HEK293T (cell line): ENCODE measurements at regions not wholly inside any gene's neighbourhood (a gene's known extent, or its start where the extent isn't known, plus 50 kb on each side); places are given as distances from the start of the nearest gene placed in this dataset.
"Not testable (repeated sequence)": the region's sequence is repeated elsewhere in the genome, so short reads cannot be mapped to it uniquely, and the experiment has no call there.

Experiments
- CTCF ChIA-PET: fragments of 350-600 bp; formaldehyde crosslinking; extraction: SDS; loops from one replicate; lab custom pipeline; 2021; ENCODE audit warnings: antibody characterized with exemption, inconsistent platforms; lab: Yijun Ruan, JAX
- POLR2A ChIA-PET: fragments of 350-600 bp; formaldehyde crosslinking; extraction: SDS; loops from one replicate; lab custom pipeline; 2020; ENCODE audit warnings: antibody characterized with exemption, inconsistent platforms; lab: Yijun Ruan, JAX
- DNase-seq: peaks from one replicate; pipeline ENCODE4 v3.0.0; 2012; ENCODE audit warnings: mixed read lengths; ENCODE audit errors: extremely low spot score
- ARNT ChIP-seq: fragments of 450-650 bp; IDR thresholded peaks from 2 replicates; pipeline ENCODE4 v1.6.1; 2017; ENCODE audit warnings: mild to moderate bottlenecking
- BHLHE40 ChIP-seq: fragments of 450-650 bp; IDR thresholded peaks from 2 replicates; pipeline ENCODE4 v1.6.1; 2016; ENCODE audit warnings: mild to moderate bottlenecking, moderate library complexity, borderline replicate concordance
- CTBP1 ChIP-seq: fragments of 450-650 bp; IDR thresholded peaks from 2 replicates; pipeline ENCODE4 v1.6.1; 2016; ENCODE audit warnings: borderline replicate concordance
- ELF4 ChIP-seq: fragments of 450-650 bp; IDR thresholded peaks from 2 replicates; pipeline ENCODE4 v1.6.1; 2017; ENCODE audit warnings: antibody characterized with exemption
- FOXA1 ChIP-seq: fragments of 450-650 bp; IDR thresholded peaks from 2 replicates; pipeline ENCODE4 v1.6.1; 2016; ENCODE audit warnings: mild to moderate bottlenecking
- FOXK2 ChIP-seq: fragments of 450-650 bp; IDR thresholded peaks from 2 replicates; pipeline ENCODE4 v1.6.1; 2016; ENCODE audit warnings: mild to moderate bottlenecking
- FOXM1 ChIP-seq: fragments of 450-650 bp; IDR thresholded peaks from 2 replicates; pipeline ENCODE4 v1.6.1; 2017; ENCODE audit warnings: mild to moderate bottlenecking, borderline replicate concordance
- HDGF ChIP-seq: fragments of 450-650 bp; IDR thresholded peaks from 2 replicates; pipeline ENCODE4 v1.6.1; 2017; ENCODE audit warnings: antibody characterized with exemption, borderline replicate concordance
- L3MBTL2 ChIP-seq: fragments of 450-650 bp; conservative IDR thresholded peaks from 2 replicates; pipeline ENCODE4 v1.6.1; 2016; ENCODE audit warnings: mild to moderate bottlenecking
- LEF1 ChIP-seq: fragments of 450-650 bp; IDR thresholded peaks from 2 replicates; pipeline ENCODE4 v1.6.1; 2017; ENCODE audit warnings: mild to moderate bottlenecking, borderline replicate concordance
- NFRKB ChIP-seq: fragments of 450-650 bp; IDR thresholded peaks from 2 replicates; pipeline ENCODE4 v1.6.1; 2016; ENCODE audit warnings: mild to moderate bottlenecking, moderate library complexity
- PKNOX1 ChIP-seq: fragments of 450-650 bp; IDR thresholded peaks from 2 replicates; pipeline ENCODE4 v1.6.1; 2016
- SP1 ChIP-seq: fragments of 450-650 bp; IDR thresholded peaks from 2 replicates; pipeline ENCODE4 v1.6.1; 2017
- SUZ12 ChIP-seq: fragments of 450-650 bp; IDR thresholded peaks from 2 replicates; pipeline ENCODE4 v1.6.1; 2016; ENCODE audit warnings: mild to moderate bottlenecking
- TARDBP ChIP-seq: fragments of 450-650 bp; IDR thresholded peaks from 2 replicates; pipeline ENCODE4 v1.6.1; 2016
- ZNF384 ChIP-seq: fragments of 450-650 bp; IDR thresholded peaks from 2 replicates; pipeline ENCODE4 v1.6.1; 2016

GRCh38 chr19:31537136-31537535 is 187.9 kb upstream of the TSHZ3 start:
- no peak for DNase-seq
- POLR2A ChIA-PET: no interaction called here
- CTCF ChIA-PET: no interaction called here
- no peak for TF ChIP-seq HDGF
- TF ChIP-seq FOXA1: no peak
- TF ChIP-seq LEF1: no peak
- no peak for TF ChIP-seq TARDBP
- TF ChIP-seq SP1: no peak
- no peak for TF ChIP-seq L3MBTL2
- no peak for TF ChIP-seq CTBP1
- TF ChIP-seq NFRKB: no peak

GRCh38 chr19:31537902-31538301 is 188.7 kb upstream of the TSHZ3 start:
- DNase-seq, CTCF ChIA-PET, POLR2A ChIA-PET: not testable (repeated sequence)

- ChIA-PET POLR2A (no interaction called here), CTCF (no interaction called here)
- no peak for TF ChIP-seq FOXA1
- no peak for TF ChIP-seq L3MBTL2
- TF ChIP-seq NFRKB: no peak
- TF ChIP-seq ARNT: no peak
- TF ChIP-seq ZNF384: no peak
- DNase-seq: no peak
Measured at GRCh38 chr19:31538879-31539278, 189.6 kb upstream of the TSHZ3 start.

- POLR2A ChIA-PET: no interaction called here
- CTCF ChIA-PET: no interaction called here
- no peak for DNase-seq
- TF ChIP-seq NFRKB (no peak), TARDBP (no peak), FOXK2 (no peak), SUZ12 (no peak), ZNF384 (no peak), SP1 (no peak)
Measured at GRCh38 chr19:31539386-31539785, 190.2 kb upstream of the TSHZ3 start.

- CTCF ChIA-PET: no interaction called here
- no peak for DNase-seq
- TF ChIP-seq PKNOX1: no peak
- no peak for TF ChIP-seq SUZ12
- TF ChIP-seq NFRKB: no peak
- TF ChIP-seq BHLHE40: no peak
- TF ChIP-seq FOXK2: no peak
- TF ChIP-seq L3MBTL2: no peak
- TF ChIP-seq ZNF384: no peak
- TF ChIP-seq CTBP1: no peak
- no peak for TF ChIP-seq FOXM1
- POLR2A ChIA-PET: no interaction called here
Measured at GRCh38 chr19:31541396-31541795, 192.2 kb upstream of the TSHZ3 start.

GRCh38 chr19:31543456-31543855 is 194.2 kb upstream of the TSHZ3 start:
- POLR2A ChIA-PET: no interaction called here
- CTCF ChIA-PET: no interaction called here
- TF ChIP-seq PKNOX1 (no peak), SP1 (no peak), FOXM1 (no peak), HDGF (no peak), ELF4 (no peak), CTBP1 (no peak), TARDBP (no peak), ARNT (no peak), SUZ12 (no peak), LEF1 (no peak), BHLHE40 (no peak), FOXK2 (no peak), FOXA1 (no peak), L3MBTL2 (no peak), NFRKB (no peak), ZNF384 (no peak)
- DNase-seq: no peak

GRCh38 chr19:31545777-31546176 is 196.5 kb upstream of the TSHZ3 start:
- TF ChIP-seq NFRKB (no peak), ELF4 (no peak), ZNF384 (no peak), L3MBTL2 (no peak), ARNT (no peak), FOXA1 (no peak), CTBP1 (no peak), SUZ12 (no peak), SP1 (no peak), LEF1 (no peak)
- CTCF ChIA-PET: no interaction called here
- POLR2A ChIA-PET: no interaction called here
- no peak for DNase-seq
